IMR-90 (cell line): ENCODE measurements at regions not wholly inside any gene's neighbourhood (a gene's known extent, or its start where the extent isn't known, plus 50 kb on each side); places are given as distances from the start of the nearest gene placed in this dataset.

Source experiments
- ATAC-seq: fragments of 200-7000 bp; cut with Tn5 transposase; 2 replicates; pipeline ENCODE4 v1.9.1; 2020; ENCODE audit warnings: low read depth, mild to moderate bottlenecking, moderate library complexity
- BruUV-seq: library from RNA; stranded (reverse); fragments of 400-500 nt; replicated peaks from 2 replicates; lab custom pipeline; 2021; lab: Mats Ljungman, UMichigan
- CTCF ChIA-PET: fragments of 300-600 bp; formaldehyde crosslinking; extraction: SDS; loops from one replicate; lab custom pipeline; 2021; ENCODE audit warnings: antibody characterized with exemption; lab: Yijun Ruan, JAX
- POLR2A ChIA-PET: fragments of 300-600 bp; sonication (Branson Sonifier 250); formaldehyde crosslinking; loops from one replicate; lab custom pipeline; 2022; ENCODE audit warnings: antibody characterized with exemption; ENCODE audit not compliant: unreplicated experiment; lab: Charles Lee
- DNase-seq: peaks from one replicate; pipeline ENCODE4 v3.0.0; 2013
- H2AFZ ChIP-seq: replicated peaks from 2 replicates; pipeline ENCODE3; 2013; ENCODE audit warnings: low read length, mild to moderate bottlenecking; ENCODE audit not compliant: poor library complexity
- H2AK5ac ChIP-seq: 2 replicates; pipeline ENCODE4 v1.6.1; 2013; ENCODE audit warnings: low read depth, low read length, inconsistent platforms
- H2AK9ac ChIP-seq: replicated peaks from 2 replicates; pipeline ENCODE3; 2013; ENCODE audit warnings: mild to moderate bottlenecking, low read depth, low read length, moderate library complexity; ENCODE audit not compliant: poor library complexity
- H2BK120ac ChIP-seq: 2 replicates; pipeline ENCODE4 v1.6.1; 2013; ENCODE audit warnings: low read depth, low read length, inconsistent platforms
- H2BK15ac ChIP-seq: 3 replicates; pipeline ENCODE4 v1.6.1; 2013; ENCODE audit warnings: low read depth, low read length, inconsistent platforms
- H2BK20ac ChIP-seq: 2 replicates; pipeline ENCODE4 v1.6.1; 2013; ENCODE audit warnings: low read depth, mild to moderate bottlenecking, inconsistent platforms, low read length, moderate library complexity
- H2BK5ac ChIP-seq: 2 replicates; pipeline ENCODE4 v1.6.1; 2013; ENCODE audit warnings: mild to moderate bottlenecking, low read depth, low read length, inconsistent platforms; ENCODE audit not compliant: poor library complexity, severe bottlenecking
- H3K14ac ChIP-seq: replicated peaks from 2 replicates; pipeline ENCODE4 v1.6.1; 2013; ENCODE audit warnings: low read depth, low read length, inconsistent platforms
- H3K18ac ChIP-seq: 2 replicates; pipeline ENCODE4 v1.6.1; 2013; ENCODE audit warnings: low read depth, low read length, control low read depth
- H3K23ac ChIP-seq: 2 replicates; pipeline ENCODE4 v1.6.1; 2013; ENCODE audit warnings: low read depth, low read length, inconsistent platforms
- H3K27ac ChIP-seq: 2 replicates; pipeline ENCODE4 v1.5.1; 2013; ENCODE audit warnings: mild to moderate bottlenecking, control low read depth, low read length; ENCODE audit not compliant: insufficient read depth
- H3K27me3 ChIP-seq: 2 replicates; pipeline ENCODE4 v1.6.1; 2013; ENCODE audit warnings: low read length; ENCODE audit not compliant: control insufficient read depth, insufficient read depth
- H3K36me3 ChIP-seq: 2 replicates; pipeline ENCODE4 v1.6.1; 2013; ENCODE audit warnings: low read length, mixed read lengths; ENCODE audit not compliant: control insufficient read depth, insufficient read depth
- H3K4ac ChIP-seq: 2 replicates; pipeline ENCODE4 v1.6.1; 2013; ENCODE audit warnings: low read depth, low read length, inconsistent platforms
- H3K4me1 ChIP-seq: 2 replicates; pipeline ENCODE4 v1.6.1; 2013; ENCODE audit warnings: low read length, mixed read lengths; ENCODE audit not compliant: control insufficient read depth, insufficient read depth
- H3K4me2 ChIP-seq: 2 replicates; pipeline ENCODE4 v1.6.1; 2013; ENCODE audit warnings: low read depth, mild to moderate bottlenecking, control low read depth, low read length, moderate library complexity
- H3K4me3 ChIP-seq: 2 replicates; pipeline ENCODE4 v1.5.1; 2013; ENCODE audit warnings: low read depth, mild to moderate bottlenecking, control low read depth, low read length, moderate library complexity; ENCODE audit not compliant: insufficient read depth
- H3K56ac ChIP-seq: 2 replicates; pipeline ENCODE4 v1.6.1; 2013; ENCODE audit warnings: low read length, inconsistent platforms; ENCODE audit not compliant: insufficient read depth; ENCODE audit errors: extremely low read depth
- H3K79me1 ChIP-seq, 2 experiments: 2 replicates each; pipeline ENCODE4 v1.6.1; 2013; ENCODE audit warnings: low read length in 2 of 2, inconsistent platforms in 1 of 2, low read depth in 1 of 2
- H3K9ac ChIP-seq: 2 replicates; pipeline ENCODE4 v1.6.1; 2013; ENCODE audit warnings: low read depth, low read length, control low read depth
- H3K9me1 ChIP-seq: 2 replicates; pipeline ENCODE4 v1.6.1; 2013; ENCODE audit warnings: low read length, inconsistent platforms; ENCODE audit not compliant: insufficient read depth
- H3K9me3 ChIP-seq: 2 replicates; pipeline ENCODE4 v1.6.1; 2013; ENCODE audit warnings: low read length; ENCODE audit not compliant: control insufficient read depth, insufficient read depth
- H4K20me1 ChIP-seq: 2 replicates; pipeline ENCODE4 v1.6.1; 2013; ENCODE audit warnings: low read length, inconsistent platforms; ENCODE audit not compliant: insufficient read depth
- H4K5ac ChIP-seq: 2 replicates; pipeline ENCODE4 v1.6.1; 2013; ENCODE audit warnings: mild to moderate bottlenecking, low read depth, low read length, control low read depth
- H4K8ac ChIP-seq, 2 experiments: 2 replicates each; pipeline ENCODE4 v1.6.1; 2013; ENCODE audit warnings: low read depth in 2 of 2, low read length in 2 of 2, control low read depth in 1 of 2, inconsistent platforms in 1 of 2
- H4K91ac ChIP-seq: 2 replicates; pipeline ENCODE4 v1.6.1; 2013; ENCODE audit warnings: low read depth, low read length, inconsistent platforms; ENCODE audit not compliant: insufficient read depth
- MAFK ChIP-seq: IDR thresholded peaks from 2 replicates; pipeline ENCODE4 v1.6.1; 2012; ENCODE audit warnings: low read depth, low read length, improper control_type of control experiment
- POLR2A ChIP-seq: IDR thresholded peaks from 2 replicates; pipeline ENCODE4 v1.6.1; 2012; ENCODE audit warnings: mild to moderate bottlenecking, low read depth, low read length
- WGBS, 2 experiments: methylation state at CpG; one replicate each; pipeline versions ENCODE4 v1.1.5 to v1.1.7; 2013; ENCODE audit warnings: missing lambda C conversion rate in 2 of 2; ENCODE audit not compliant: insufficient read length in 1 of 2; ENCODE audit errors: extremely low coverage in 2 of 2; 5-methylcytosine and 5-hydroxymethylcytosine counted together
- dilution Hi-C: fragments of 300-500 bp; cut with HindIII; formaldehyde crosslinking; loops from one replicate; pipeline ENCODE4 v1.14.3; 2018; ENCODE audit warnings: low sequenced_read_pairs; ENCODE audit not compliant: unreplicated experiment
- in situ Hi-C: fragments of 300-500 bp; cut with MboI; formaldehyde crosslinking; loops from 3 replicates; pipeline ENCODE4 v1.14.3; 2019; ENCODE audit warnings: low sequenced_read_pairs, inconsistent platforms, mixed read lengths
- intact Hi-C: fragments of 100-400 bp; cut with micrococcal nuclease; formaldehyde crosslinking; loops from 2 replicates; pipeline ENCODE4 v1.10.0; 2022

DNA sequence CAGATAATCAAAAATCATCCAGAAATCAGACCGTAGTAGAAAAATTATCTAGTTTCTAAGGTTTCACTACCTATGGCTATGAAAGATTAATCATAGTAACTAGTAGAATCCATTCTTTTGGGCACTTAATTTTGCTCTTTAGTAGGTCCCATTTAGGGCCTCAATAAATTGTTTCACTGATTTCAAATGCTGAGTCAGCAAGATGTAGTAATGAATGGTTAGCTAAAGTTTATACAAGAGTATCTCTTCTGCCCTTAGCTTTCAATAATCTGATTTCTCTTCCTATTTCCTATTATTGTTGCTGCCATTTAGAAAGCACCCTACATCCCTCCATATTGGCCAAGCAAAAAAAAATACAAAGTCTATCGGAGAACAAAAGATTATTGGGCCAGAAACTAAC lies 283.2 kb upstream of the PCDH10 start:
- WGBS, 2 experiments = no CpG with 5 or more reads among the region's 2 CpGs
- H2BK15ac ChIP-seq = no peak overlapping the region
- H3K4ac ChIP-seq = no peak overlapping the region
- H3K9me3 ChIP-seq = peaks cover 20% of the 10 kb centered on the region
- no peaks in the 10 kb centered on the region for H4K20me1 ChIP-seq
- H3K27me3 ChIP-seq = no peaks in the 10 kb centered on the region
- H4K5ac ChIP-seq = no peak overlapping the region
- no peak overlapping the region for H2AK9ac ChIP-seq
- no peak overlapping the region for H3K23ac ChIP-seq
- CTCF ChIA-PET = no interaction called here
- no TSS peak for BruUV-seq
- DNase-seq (no peak), ATAC-seq (no peak)
- H3K4me3 ChIP-seq = no peak overlapping the region
- H3K9ac ChIP-seq = no peak overlapping the region
- no peak overlapping the region for H3K4me2 ChIP-seq
- POLR2A ChIA-PET = no interaction called here
- H3K14ac ChIP-seq = no peak overlapping the region
- no peaks in the 10 kb centered on the region for H3K4me1 ChIP-seq
- no peak overlapping the region for H3K27ac ChIP-seq
- no peak overlapping the region for H4K8ac ChIP-seq
- no peak overlapping the region for H3K56ac ChIP-seq
- dilution Hi-C loops (no loop called here), in situ Hi-C loops (no loop called here), intact Hi-C loops (no loop called here)
- no peak overlapping the region for H2AFZ ChIP-seq
- no peak overlapping the region for H2BK120ac ChIP-seq
- TF ChIP-seq POLR2A = no peak
- peak; percentile 99 for TF ChIP-seq MAFK
- no peaks in the 10 kb centered on the region for H3K9me1 ChIP-seq
- no peak overlapping the region for H2AK5ac ChIP-seq
- H2BK20ac ChIP-seq = no peak overlapping the region
- no peak overlapping the region for H2BK5ac ChIP-seq
- no peak overlapping the region for H3K18ac ChIP-seq
- no peaks in the 10 kb centered on the region for H3K36me3 ChIP-seq
- H4K91ac ChIP-seq = no peak overlapping the region
- H3K79me1 ChIP-seq = no peaks in the 10 kb centered on the region
